AG09319 (cell line): ENCODE measurements at regions not wholly inside any gene's neighbourhood (a gene's known extent, or its start where the extent isn't known, plus 50 kb on each side); places are given as distances from the start of the nearest gene placed in this dataset.

Experiments
- DNase-seq: peaks from one replicate; pipeline ENCODE4 v3.0.0-alpha.2; 2010; ENCODE audit warnings: low read depth; ENCODE audit errors: extremely low read depth
- TF ChIP-seq, protein P1 (sequence below): IDR thresholded peaks from 2 replicates; pipeline ENCODE4 v1.5.1; 2011; ENCODE audit warnings: low read depth, mild to moderate bottlenecking, inconsistent platforms, low read length, moderate library complexity

- no peak for DNase-seq
Observed at GRCh38 chr10:14439451-14440259, 108.9 kb upstream of the FRMD4A start.

DNA sequence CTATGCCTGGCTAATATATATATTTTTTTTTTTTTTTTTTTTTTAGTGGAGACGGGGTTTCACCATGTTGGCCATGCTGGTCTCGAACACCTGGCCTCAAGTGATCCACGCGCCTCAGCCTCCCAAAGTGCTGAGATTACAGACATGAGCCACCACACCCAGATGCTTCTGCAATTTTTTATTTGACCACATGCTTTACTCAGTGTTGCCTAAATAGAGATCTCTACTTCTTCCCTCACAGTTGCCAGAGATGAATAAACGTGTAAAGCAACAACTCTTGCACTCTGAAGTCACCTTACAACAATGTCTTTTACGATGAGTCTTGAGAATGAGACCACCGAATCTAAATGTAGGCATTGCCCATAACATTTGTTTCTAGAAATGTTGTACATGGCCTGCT, 107.9 kb upstream of the FRMD4A start:
- TF ChIP-seq, protein P1, sequence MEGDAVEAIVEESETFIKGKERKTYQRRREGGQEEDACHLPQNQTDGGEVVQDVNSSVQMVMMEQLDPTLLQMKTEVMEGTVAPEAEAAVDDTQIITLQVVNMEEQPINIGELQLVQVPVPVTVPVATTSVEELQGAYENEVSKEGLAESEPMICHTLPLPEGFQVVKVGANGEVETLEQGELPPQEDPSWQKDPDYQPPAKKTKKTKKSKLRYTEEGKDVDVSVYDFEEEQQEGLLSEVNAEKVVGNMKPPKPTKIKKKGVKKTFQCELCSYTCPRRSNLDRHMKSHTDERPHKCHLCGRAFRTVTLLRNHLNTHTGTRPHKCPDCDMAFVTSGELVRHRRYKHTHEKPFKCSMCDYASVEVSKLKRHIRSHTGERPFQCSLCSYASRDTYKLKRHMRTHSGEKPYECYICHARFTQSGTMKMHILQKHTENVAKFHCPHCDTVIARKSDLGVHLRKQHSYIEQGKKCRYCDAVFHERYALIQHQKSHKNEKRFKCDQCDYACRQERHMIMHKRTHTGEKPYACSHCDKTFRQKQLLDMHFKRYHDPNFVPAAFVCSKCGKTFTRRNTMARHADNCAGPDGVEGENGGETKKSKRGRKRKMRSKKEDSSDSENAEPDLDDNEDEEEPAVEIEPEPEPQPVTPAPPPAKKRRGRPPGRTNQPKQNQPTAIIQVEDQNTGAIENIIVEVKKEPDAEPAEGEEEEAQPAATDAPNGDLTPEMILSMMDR, result no peak
- DNase-seq, result no peak

More at GRCh38 chr10:14439451-14440259, 108.9 kb upstream of the FRMD4A start:
- TF ChIP-seq, protein P1, result no peak

GRCh38 chr10:14438057-14438456, 107.3 kb upstream of the FRMD4A start:
- TF ChIP-seq, protein P1, result no peak
- DNase-seq, result no peak

- TF ChIP-seq, protein P1, result no peak
- DNase-seq, result no peak
Observed at GRCh38 chr10:14435976-14436632, 105.4 kb upstream of the FRMD4A start.

DNA sequence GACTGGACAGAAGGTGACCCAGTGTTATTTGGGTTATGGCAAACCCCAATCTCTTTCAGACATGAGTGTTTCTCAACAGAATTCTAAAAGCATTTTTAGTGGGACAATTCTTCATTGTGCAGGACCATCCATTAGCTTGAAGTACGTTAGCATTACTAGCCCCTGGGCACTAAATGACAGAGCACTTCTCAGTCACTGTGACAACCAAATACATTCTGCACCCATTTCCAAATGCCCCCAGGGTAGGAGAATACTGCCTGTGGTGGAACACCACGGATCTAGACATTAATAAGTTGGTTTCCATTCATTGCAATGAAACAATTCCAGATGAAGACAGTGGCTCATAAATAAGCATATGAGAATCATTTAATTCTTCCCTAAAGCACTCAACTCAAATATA, 102.4 kb upstream of the FRMD4A start:
- no peak for DNase-seq
- TF ChIP-seq, protein P1, result no peak

DNA sequence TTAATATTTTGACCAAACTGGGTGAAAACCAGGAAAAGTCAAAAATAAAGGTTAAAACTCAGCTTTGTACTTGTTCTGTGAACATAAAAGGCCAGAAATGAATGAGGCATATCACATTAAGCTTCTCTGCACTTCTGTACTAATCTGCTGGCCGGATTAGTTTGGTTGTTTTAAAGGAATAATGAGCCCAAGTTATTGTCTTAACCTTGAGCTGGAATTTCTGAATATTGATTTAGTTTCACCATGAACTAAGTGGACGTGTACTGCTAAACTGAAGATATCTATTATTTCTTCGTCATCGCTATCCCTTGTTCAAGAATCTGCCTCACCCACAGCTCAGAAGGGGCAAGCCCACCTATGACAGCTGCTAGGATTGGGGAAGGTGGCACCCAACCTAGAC, 101.1 kb upstream of the FRMD4A start:
- DNase-seq, result no peak
- TF ChIP-seq, protein P1, result no peak

DNA sequence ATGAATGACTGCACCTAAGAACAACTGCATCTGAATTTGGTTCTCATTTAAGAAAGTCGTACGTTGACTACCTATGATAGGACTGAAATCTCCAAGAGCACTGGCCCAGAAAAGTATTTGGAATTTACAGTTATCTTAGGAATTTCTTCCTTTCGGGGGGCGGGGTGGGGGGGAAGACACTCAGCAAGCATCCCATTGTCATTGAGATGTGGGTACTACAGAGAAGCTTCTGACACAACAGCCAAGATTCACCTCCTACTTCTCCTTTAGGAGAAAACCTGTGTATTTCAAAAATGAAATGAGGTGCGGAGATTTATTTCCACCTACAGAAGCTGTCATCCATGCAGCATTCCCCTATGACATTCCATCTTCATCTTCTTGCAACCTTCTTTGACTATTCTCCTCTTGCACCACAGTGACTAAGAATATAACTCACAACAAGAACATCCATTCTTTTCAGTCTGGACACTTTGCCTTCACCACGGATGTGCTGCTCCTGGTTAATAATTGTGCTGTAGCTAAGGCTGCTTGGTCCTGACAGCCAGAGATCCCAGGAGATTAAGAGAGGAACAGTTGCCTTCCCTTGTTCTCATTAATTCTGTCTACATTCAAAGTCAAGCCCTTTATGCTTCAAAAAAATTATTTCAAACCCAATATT, 98.4 kb upstream of the FRMD4A start:
- no peak for DNase-seq
- TF ChIP-seq, protein P1, result no peak
